Suprapubic skin (tissue), 3 donors: ENCODE measurements at regions not wholly inside any gene's neighbourhood (a gene's known extent, or its start where the extent isn't known, plus 50 kb on each side); places are given as distances from the start of the nearest gene placed in this dataset.

Experiments
- CTCF ChIP-seq, 2 donors: fragments of 200-600 bp in 1 of 2; fragments of 450-650 bp in 1 of 2; sonication (generic) in 1 of 2; IDR thresholded peaks; one replicate each; pipeline ENCODE4 v1.5.1; 2016 to 2019; ENCODE audit warnings: antibody characterized with exemption in 2 of 2, mild to moderate bottlenecking in 1 of 2, moderate library complexity in 1 of 2
- EP300 ChIP-seq: sonication (generic); formaldehyde crosslinking; IDR thresholded peaks from one replicate; pipeline ENCODE4 v1.6.1; 2017; ENCODE audit warnings: antibody characterized with exemption

- TF ChIP-seq EP300 (no peak), CTCF (IDR thresholded peaks at IDR 0.05) (no peak)
These were observed 1641.7 kb downstream of the OTOL1 start for GRCh38 chr3:163138258-163138657.
